ENCODE measurements at regions not wholly inside any gene's neighbourhood (a gene's known extent, or its start where the extent isn't known, plus 50 kb on each side); places are given as distances from the start of the nearest gene placed in this dataset.
A peak's percentile ranks its signal among the peaks of the same experiment; 100 is the strongest.
"Not testable (repeated sequence)": the region's sequence is repeated elsewhere in the genome, so short reads cannot be mapped to it uniquely, and the experiment has no call there.

GRCh38 chr2:14899621-14900414, 267.3 kb downstream of the LRATD1 start:
- no peaks in the 10 kb centered on the region for H3K27me3 ChIP-seq
- H3K4me1 ChIP-seq = no peaks in the 10 kb centered on the region
- intact Hi-C loops (cut with DNase I) = no loop called here

GRCh38 chr2:14901737-14902136, 269.2 kb downstream of the LRATD1 start:
- H3K4me1 ChIP-seq = no peaks in the 10 kb centered on the region
- no peaks in the 10 kb centered on the region for H3K36me3 ChIP-seq
- no peaks in the 10 kb centered on the region for H3K9me3 ChIP-seq
- no peak overlapping the region for H3K27ac ChIP-seq
- no peak for DNase-seq
- no peak overlapping the region for H3K4me3 ChIP-seq (replicated peaks in 1 of 3)
- TF ChIP-seq POLR2A (IDR thresholded peaks at IDR 0.05) (no peak), CTCF (IDR thresholded peaks at IDR 0.05) (no peak)
- no peaks in the 10 kb centered on the region for H3K27me3 ChIP-seq
- 73 to 97% methylated on average over 3 of the region's 3 CpGs for WGBS, 2 donors
- intact Hi-C loops (cut with DNase I) = no loop called here

More at GRCh38 chr2:14899621-14900414, 267.3 kb downstream of the LRATD1 start:
- no peak for DNase-seq
- WGBS, 2 donors = 84 to 86% methylated on average over 4 of the region's 4 CpGs
- no peak overlapping the region for H3K27ac ChIP-seq
- H3K9me3 ChIP-seq = no peaks in the 10 kb centered on the region
- no peaks in the 10 kb centered on the region for H3K36me3 ChIP-seq
- no peak overlapping the region for H3K4me3 ChIP-seq (replicated peaks in 1 of 3)
- TF ChIP-seq CTCF (IDR thresholded peaks at IDR 0.05) = no peak
- no peak for TF ChIP-seq POLR2A (IDR thresholded peaks at IDR 0.05)

- no peak overlapping the region for H3K4me3 ChIP-seq (replicated peaks in 1 of 3)
- H3K27me3 ChIP-seq = no peaks in the 10 kb centered on the region
- no peak overlapping the region for H3K27ac ChIP-seq
- no peaks in the 10 kb centered on the region for H3K36me3 ChIP-seq
- TF ChIP-seq CTCF (IDR thresholded peaks at IDR 0.05) (no peak), POLR2A (IDR thresholded peaks at IDR 0.05) (no peak)
- no peak for DNase-seq
- intact Hi-C loops (cut with DNase I) = no loop called here
- 83 to 85% methylated on average over 1 of the region's 1 CpG for WGBS, 2 donors
- no peaks in the 10 kb centered on the region for H3K9me3 ChIP-seq
- no peaks in the 10 kb centered on the region for H3K4me1 ChIP-seq
Measured at GRCh38 chr2:14902953-14903352, 270.4 kb downstream of the LRATD1 start.

GRCh38 chr2:14903709-14904374, 271.3 kb downstream of the LRATD1 start:
- intact Hi-C loops (cut with DNase I) = no loop called here
- DNase-seq = peak in 1 of 2 donors; percentile 1
- H3K4me3 ChIP-seq (replicated peaks in 1 of 3) = no peak overlapping the region
- no peaks in the 10 kb centered on the region for H3K9me3 ChIP-seq
- H3K4me1 ChIP-seq = no peaks in the 10 kb centered on the region
- no peaks in the 10 kb centered on the region for H3K27me3 ChIP-seq
- WGBS, 2 donors = 40 to 43% methylated on average over 15 of the region's 15 CpGs
- TF ChIP-seq POLR2A (IDR thresholded peaks at IDR 0.05) (no peak), CTCF (IDR thresholded peaks at IDR 0.05) (peak in 1 of 6 experiments; percentile 15)
- H3K27ac ChIP-seq = no peak overlapping the region
- no peaks in the 10 kb centered on the region for H3K36me3 ChIP-seq

DNA sequence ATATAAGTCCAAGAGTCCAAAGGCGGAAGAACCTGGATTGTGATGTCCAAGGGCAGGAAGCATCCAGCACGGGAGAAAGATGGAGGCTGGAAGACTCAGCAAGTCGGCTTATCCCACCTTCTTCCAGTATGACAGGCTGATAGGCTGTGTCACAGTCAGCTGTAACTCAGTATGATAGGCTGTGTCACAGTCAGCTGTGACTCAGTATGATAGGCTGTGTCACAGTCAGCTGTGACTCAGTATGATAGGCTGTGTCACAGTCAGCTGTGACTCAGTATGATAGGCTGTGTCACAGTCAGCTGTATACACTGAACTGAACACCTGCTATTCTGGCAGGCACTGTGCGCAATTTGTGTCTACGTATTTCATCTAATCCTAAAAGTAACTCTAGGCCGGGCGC, 271.9 kb downstream of the LRATD1 start:
- 92% methylated on average over 7 of the region's 7 CpGs for WGBS, 2 donors
- H3K4me1 ChIP-seq; H3K36me3 ChIP-seq; H3K4me3 ChIP-seq (replicated peaks in 1 of 3); H3K27me3 ChIP-seq; DNase-seq; H3K9me3 ChIP-seq; H3K27ac ChIP-seq; intact Hi-C loops (cut with DNase I): not testable (repeated sequence)
